ENCODE measurements at regions not wholly inside any gene's neighbourhood (a gene's known extent, or its start where the extent isn't known, plus 50 kb on each side); places are given as distances from the start of the nearest gene placed in this dataset.

DNA sequence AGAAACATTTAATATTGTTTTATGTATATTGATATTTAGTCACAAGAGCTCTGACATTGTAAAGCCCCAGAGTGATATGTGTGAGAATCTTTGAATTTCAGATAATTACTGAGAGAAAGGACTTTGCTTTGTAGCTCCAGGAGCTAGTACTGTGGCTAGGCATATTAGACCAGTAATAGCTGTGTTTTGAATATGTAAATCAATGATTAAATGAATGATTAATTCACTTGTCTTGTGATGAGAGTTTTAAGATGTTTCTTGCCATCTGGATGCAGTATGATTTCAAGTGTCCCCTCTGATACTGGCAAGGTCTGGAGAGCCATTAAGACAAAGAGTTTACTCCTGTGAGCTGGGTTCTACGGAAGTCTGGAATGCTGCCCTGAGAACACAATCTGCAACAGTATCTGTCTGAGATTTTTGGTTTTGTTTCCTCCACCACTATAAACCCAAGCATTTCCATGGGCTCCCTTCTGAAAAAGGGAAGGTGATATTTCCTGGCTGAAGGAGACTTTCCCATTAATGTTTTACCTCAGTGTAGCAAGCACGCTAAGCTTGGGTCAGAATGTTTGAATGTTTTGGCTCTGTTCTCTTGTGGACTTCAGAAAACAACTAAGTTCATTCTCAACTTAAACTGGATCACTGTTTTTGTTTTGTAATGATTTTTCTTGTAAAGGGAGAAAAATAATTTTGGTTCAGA, 61.3 kb upstream of the BICC1 start:
- TF ChIP-seq EZH2phosphoT487 (IDR thresholded peaks at IDR 0.05): no peak
- TF ChIP-seq, protein P1, sequence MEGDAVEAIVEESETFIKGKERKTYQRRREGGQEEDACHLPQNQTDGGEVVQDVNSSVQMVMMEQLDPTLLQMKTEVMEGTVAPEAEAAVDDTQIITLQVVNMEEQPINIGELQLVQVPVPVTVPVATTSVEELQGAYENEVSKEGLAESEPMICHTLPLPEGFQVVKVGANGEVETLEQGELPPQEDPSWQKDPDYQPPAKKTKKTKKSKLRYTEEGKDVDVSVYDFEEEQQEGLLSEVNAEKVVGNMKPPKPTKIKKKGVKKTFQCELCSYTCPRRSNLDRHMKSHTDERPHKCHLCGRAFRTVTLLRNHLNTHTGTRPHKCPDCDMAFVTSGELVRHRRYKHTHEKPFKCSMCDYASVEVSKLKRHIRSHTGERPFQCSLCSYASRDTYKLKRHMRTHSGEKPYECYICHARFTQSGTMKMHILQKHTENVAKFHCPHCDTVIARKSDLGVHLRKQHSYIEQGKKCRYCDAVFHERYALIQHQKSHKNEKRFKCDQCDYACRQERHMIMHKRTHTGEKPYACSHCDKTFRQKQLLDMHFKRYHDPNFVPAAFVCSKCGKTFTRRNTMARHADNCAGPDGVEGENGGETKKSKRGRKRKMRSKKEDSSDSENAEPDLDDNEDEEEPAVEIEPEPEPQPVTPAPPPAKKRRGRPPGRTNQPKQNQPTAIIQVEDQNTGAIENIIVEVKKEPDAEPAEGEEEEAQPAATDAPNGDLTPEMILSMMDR (IDR thresholded peaks at IDR 0.05): no peak
- TF ChIP-seq EZH2 (IDR thresholded peaks at IDR 0.05): no peak
